A673 (cell line): ENCODE measurements at regions not wholly inside any gene's neighbourhood (a gene's known extent, or its start where the extent isn't known, plus 50 kb on each side); places are given as distances from the start of the nearest gene placed in this dataset.

ENCODE experiments used
- BruUV-seq: library from RNA; stranded (reverse); fragments of 400-500 nt; replicated peaks from 2 replicates; lab custom pipeline; 2021; lab: Mats Ljungman, UMichigan
- CTCF ChIA-PET: fragments of 300-600 bp; sonication (Branson Sonifier 250); formaldehyde crosslinking; loops from one replicate; lab custom pipeline; 2022; ENCODE audit warnings: antibody characterized with exemption; lab: Charles Lee
- POLR2A ChIA-PET: fragments of 300-600 bp; sonication (Branson Sonifier 250); formaldehyde crosslinking; loops from one replicate; lab custom pipeline; 2022; ENCODE audit warnings: antibody characterized with exemption; ENCODE audit not compliant: low non-redundant PET; lab: Charles Lee
- DNase-seq: peaks from one replicate; pipeline ENCODE4 v3.0.0-alpha.2; 2015; ENCODE audit warnings: low spot score
- H3K27ac ChIP-seq: fragments of 200-600 bp; sonication (generic); 2 replicates; pipeline ENCODE4 v1.5.1; 2016; ENCODE audit warnings: mixed run types, low read depth, mild to moderate bottlenecking, mixed read lengths, antibody characterized with exemption, low read length; ENCODE audit not compliant: poor library complexity, severe bottlenecking
- H3K27me3 ChIP-seq: fragments of 200-600 bp; sonication (generic); replicated peaks from 2 replicates; pipeline ENCODE4 v1.6.1; 2017; ENCODE audit warnings: mixed run types, low read depth, mild to moderate bottlenecking, mixed read lengths, antibody characterized with exemption, low read length; ENCODE audit not compliant: insufficient read depth, poor library complexity
- H3K36me3 ChIP-seq: fragments of 200-600 bp; sonication (generic); 2 replicates; pipeline ENCODE4 v1.6.1; 2016; ENCODE audit warnings: mixed run types, mild to moderate bottlenecking, mixed read lengths, antibody characterized with exemption, low read length; ENCODE audit not compliant: insufficient read depth, poor library complexity, severe bottlenecking
- H3K4me1 ChIP-seq: fragments of 200-600 bp; sonication (generic); 2 replicates; pipeline ENCODE4 v1.6.1; 2017; ENCODE audit warnings: mixed run types, mild to moderate bottlenecking, mixed read lengths, antibody characterized with exemption, low read length; ENCODE audit not compliant: insufficient read depth, poor library complexity, severe bottlenecking
- H3K4me3 ChIP-seq: fragments of 200-600 bp; sonication (generic); 2 replicates; pipeline ENCODE4 v1.5.1; 2016; ENCODE audit warnings: low read depth, mixed run types, mild to moderate bottlenecking, mixed read lengths, low read length; ENCODE audit not compliant: poor library complexity, severe bottlenecking
- H3K9me3 ChIP-seq: fragments of 200-600 bp; sonication (generic); 2 replicates; pipeline ENCODE4 v1.6.1; 2016; ENCODE audit warnings: mixed run types, low read depth, mild to moderate bottlenecking, mixed read lengths, antibody characterized with exemption, low read length; ENCODE audit not compliant: poor library complexity, severe bottlenecking
- EZH2 ChIP-seq: fragments of 200-600 bp; sonication (generic); IDR thresholded peaks from 2 replicates; pipeline ENCODE4 v1.6.1; 2017; ENCODE audit warnings: borderline replicate concordance, low read depth, mild to moderate bottlenecking, mixed read lengths, antibody characterized with exemption, low read length; ENCODE audit not compliant: poor library complexity, severe bottlenecking
- intact Hi-C: fragments of 100-400 bp; cut with micrococcal nuclease; formaldehyde crosslinking; loops from one replicate; pipeline ENCODE4 v1.10.0; 2022; ENCODE audit not compliant: unreplicated experiment
- TF ChIP-seq, protein P1 (sequence below): fragments of 300-800, 200-600 bp; sonication (generic); conservative IDR thresholded peaks from 2 replicates; pipeline ENCODE4 v1.5.1; 2017; ENCODE audit warnings: low read depth, mild to moderate bottlenecking, antibody characterized with exemption, low read length, moderate library complexity, mixed read lengths

GRCh38 chr2:181258720-181259119 is 198.5 kb upstream of the ITGA4 start:
- Histone ChIP-seq H3K4me3 (no peak overlapping the region), H3K4me1 (no peaks in the 10 kb centered on the region), H3K27me3 (no peaks in the 10 kb centered on the region), H3K36me3 (no peaks in the 10 kb centered on the region), H3K27ac (no peak overlapping the region), H3K9me3 (no peaks in the 10 kb centered on the region)
- BruUV-seq = no TSS peak
- intact Hi-C loops = no loop called here
- ChIA-PET POLR2A (no interaction called here), CTCF (no interaction called here)
- no peak for TF ChIP-seq EZH2
- TF ChIP-seq, protein P1, sequence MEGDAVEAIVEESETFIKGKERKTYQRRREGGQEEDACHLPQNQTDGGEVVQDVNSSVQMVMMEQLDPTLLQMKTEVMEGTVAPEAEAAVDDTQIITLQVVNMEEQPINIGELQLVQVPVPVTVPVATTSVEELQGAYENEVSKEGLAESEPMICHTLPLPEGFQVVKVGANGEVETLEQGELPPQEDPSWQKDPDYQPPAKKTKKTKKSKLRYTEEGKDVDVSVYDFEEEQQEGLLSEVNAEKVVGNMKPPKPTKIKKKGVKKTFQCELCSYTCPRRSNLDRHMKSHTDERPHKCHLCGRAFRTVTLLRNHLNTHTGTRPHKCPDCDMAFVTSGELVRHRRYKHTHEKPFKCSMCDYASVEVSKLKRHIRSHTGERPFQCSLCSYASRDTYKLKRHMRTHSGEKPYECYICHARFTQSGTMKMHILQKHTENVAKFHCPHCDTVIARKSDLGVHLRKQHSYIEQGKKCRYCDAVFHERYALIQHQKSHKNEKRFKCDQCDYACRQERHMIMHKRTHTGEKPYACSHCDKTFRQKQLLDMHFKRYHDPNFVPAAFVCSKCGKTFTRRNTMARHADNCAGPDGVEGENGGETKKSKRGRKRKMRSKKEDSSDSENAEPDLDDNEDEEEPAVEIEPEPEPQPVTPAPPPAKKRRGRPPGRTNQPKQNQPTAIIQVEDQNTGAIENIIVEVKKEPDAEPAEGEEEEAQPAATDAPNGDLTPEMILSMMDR = no peak
- no peak for DNase-seq

DNA sequence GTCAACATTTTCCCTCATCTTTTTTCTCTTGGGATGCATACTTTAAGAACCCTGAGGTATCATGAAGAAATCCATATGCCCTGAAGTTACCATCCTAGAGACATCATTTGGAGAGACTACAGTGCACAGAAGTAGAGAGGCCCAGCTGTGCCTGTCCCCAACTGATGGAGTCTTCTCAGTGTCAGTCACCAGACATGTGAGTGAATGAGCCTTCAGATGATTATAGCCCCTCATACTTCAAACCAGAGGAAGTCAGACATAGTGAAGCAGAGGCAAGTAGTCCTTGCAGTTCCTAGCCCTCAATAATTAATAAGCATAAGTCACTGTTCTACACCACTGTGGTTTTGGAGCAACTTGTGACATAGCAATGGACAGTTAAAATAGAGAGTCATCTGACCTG is 194.4 kb upstream of the ITGA4 start:
- BruUV-seq = no TSS peak
- ChIA-PET CTCF (no interaction called here), POLR2A (no interaction called here)
- H3K4me3 ChIP-seq = no peak overlapping the region
- TF ChIP-seq, protein P1 = no peak
- no peak for TF ChIP-seq EZH2
- H3K27me3 ChIP-seq = no peaks in the 10 kb centered on the region
- no peaks in the 10 kb centered on the region for H3K4me1 ChIP-seq
- no peaks in the 10 kb centered on the region for H3K36me3 ChIP-seq
- DNase-seq = no peak
- intact Hi-C loops = no loop called here
- H3K27ac ChIP-seq = no peak overlapping the region
- H3K9me3 ChIP-seq = no peaks in the 10 kb centered on the region

- no peaks in the 10 kb centered on the region for H3K4me1 ChIP-seq
- H3K27ac ChIP-seq = no peak overlapping the region
- H3K36me3 ChIP-seq = no peaks in the 10 kb centered on the region
- DNase-seq = no peak
- no peaks in the 10 kb centered on the region for H3K27me3 ChIP-seq
- no peak for TF ChIP-seq EZH2
- TF ChIP-seq, protein P1 = no peak
- intact Hi-C loops = no loop called here
- ChIA-PET CTCF (no interaction called here), POLR2A (no interaction called here)
- H3K9me3 ChIP-seq = no peaks in the 10 kb centered on the region
- BruUV-seq = no TSS peak
- no peak overlapping the region for H3K4me3 ChIP-seq
These were observed 193.2 kb upstream of the ITGA4 start for GRCh38 chr2:181264001-181264400.
